Astrocyte (in vitro differentiated cells and primary cell): ENCODE measurements at regions not wholly inside any gene's neighbourhood (a gene's known extent, or its start where the extent isn't known, plus 50 kb on each side); places are given as distances from the start of the nearest gene placed in this dataset.

Experiments used
- DNase-seq: peaks from one replicate; pipeline ENCODE4 v3.0.0-alpha.2; 2010; ENCODE audit warnings: low read depth
- FAIRE-seq: peaks from 2 replicates; lab custom pipeline; 2011; peaks lifted over from hg19 to GRCh38; lab: Jason Lieb, UNC
- H2AFZ ChIP-seq: 2 replicates; pipeline ENCODE4 v1.6.0; 2012; ENCODE audit warnings: low read depth, low read length, inconsistent platforms
- H3K27ac ChIP-seq: 2 replicates; pipeline ENCODE4 v1.5.1; 2011; ENCODE audit warnings: low read depth, low read length, inconsistent platforms
- H3K27me3 ChIP-seq: 2 replicates; pipeline ENCODE4 v1.6.0; 2011; ENCODE audit warnings: low read length, inconsistent platforms; ENCODE audit not compliant: insufficient read depth
- H3K36me3 ChIP-seq: 2 replicates; pipeline ENCODE4 v1.5.1; 2011; ENCODE audit warnings: low read length, inconsistent platforms; ENCODE audit not compliant: insufficient read depth
- H3K4me1 ChIP-seq: 2 replicates; pipeline ENCODE4 v1.5.1; 2011; ENCODE audit warnings: low read length, inconsistent platforms; ENCODE audit not compliant: insufficient read depth
- H3K4me2 ChIP-seq: 2 replicates; pipeline ENCODE4 v1.6.0; 2012; ENCODE audit warnings: low read length, inconsistent platforms
- H3K4me3 ChIP-seq: 2 replicates; pipeline ENCODE4 v1.5.1; 2011; ENCODE audit warnings: low read depth, mild to moderate bottlenecking, low read length, inconsistent platforms; ENCODE audit not compliant: insufficient read depth
- H3K79me2 ChIP-seq: 2 replicates; pipeline ENCODE4 v1.6.0; 2012; ENCODE audit warnings: mild to moderate bottlenecking, low read length, inconsistent platforms; ENCODE audit not compliant: insufficient read depth
- H3K9ac ChIP-seq: 2 replicates; pipeline ENCODE4 v1.6.0; 2012; ENCODE audit warnings: mild to moderate bottlenecking, low read length, inconsistent platforms
- H3K9me3 ChIP-seq: 2 replicates; pipeline ENCODE4 v1.5.1; 2012; ENCODE audit warnings: low read depth, mild to moderate bottlenecking, low read length, inconsistent platforms; ENCODE audit not compliant: insufficient read depth
- H4K20me1 ChIP-seq: 2 replicates; pipeline ENCODE4 v1.6.0; 2012; ENCODE audit warnings: low read length, inconsistent platforms; ENCODE audit not compliant: insufficient read depth
- H3K27ac Mint-ChIP-seq: one replicate; pipeline ENCODE4 v1.8.0; 2021; ENCODE audit warnings: mild to moderate bottlenecking, mixed read lengths; ENCODE audit not compliant: unreplicated experiment
- H3K27me3 Mint-ChIP-seq: one replicate; pipeline ENCODE4 v1.8.0; 2021; ENCODE audit warnings: low read depth, mixed read lengths; ENCODE audit not compliant: unreplicated experiment
- H3K36me3 Mint-ChIP-seq: one replicate; pipeline ENCODE4 v1.8.0; 2021; ENCODE audit warnings: low read depth, mixed read lengths; ENCODE audit not compliant: unreplicated experiment
- H3K4me1 Mint-ChIP-seq: one replicate; pipeline ENCODE4 v1.8.0; 2021; ENCODE audit warnings: low read depth, mixed read lengths; ENCODE audit not compliant: unreplicated experiment
- H3K4me3 Mint-ChIP-seq: one replicate; pipeline ENCODE4 v1.8.0; 2021; ENCODE audit warnings: mild to moderate bottlenecking, moderate library complexity, mixed read lengths; ENCODE audit not compliant: unreplicated experiment
- H3K9me3 Mint-ChIP-seq: one replicate; pipeline ENCODE4 v1.8.0; 2021; ENCODE audit warnings: mild to moderate bottlenecking, mixed read lengths; ENCODE audit not compliant: unreplicated experiment
- CTCF ChIP-seq: IDR thresholded peaks from 2 replicates; pipeline ENCODE4 v1.5.1; 2011; ENCODE audit warnings: low read depth, mild to moderate bottlenecking, inconsistent platforms, low read length, moderate library complexity; ENCODE audit not compliant: insufficient read depth
- EZH2 ChIP-seq: IDR thresholded peaks from 2 replicates; pipeline ENCODE4 v1.6.1; 2012; ENCODE audit warnings: mild to moderate bottlenecking, low read length, inconsistent platforms; ENCODE audit not compliant: insufficient read depth

GRCh38 chr12:113537046-113537750 is 65.5 kb upstream of the LHX5 start:
- TF ChIP-seq EZH2 (no peak), CTCF (no peak)
- H2AFZ ChIP-seq = no peak overlapping the region
- no peak for DNase-seq
- Mint-ChIP-seq H3K27ac (no peak overlapping the region), H3K36me3 (no peaks in the 10 kb centered on the region), H3K9me3 (peaks cover 19% of the 10 kb centered on the region), H3K4me1 (peaks cover 2% of the 10 kb centered on the region), H3K27me3 (peaks cover 51% of the 10 kb centered on the region), H3K4me3 (no peak overlapping the region)
- H3K79me2 ChIP-seq = no peaks in the 10 kb centered on the region
- no peaks in the 10 kb centered on the region for H3K9me3 ChIP-seq
- no peaks in the 10 kb centered on the region for H4K20me1 ChIP-seq
- H3K4me3 ChIP-seq = no peak overlapping the region
- no peaks in the 10 kb centered on the region for H3K4me1 ChIP-seq
- no peaks in the 10 kb centered on the region for H3K36me3 ChIP-seq
- FAIRE-seq = no peak
- H3K27ac ChIP-seq = no peak overlapping the region
- no peak overlapping the region for H3K4me2 ChIP-seq
- no peaks in the 10 kb centered on the region for H3K27me3 ChIP-seq
- H3K9ac ChIP-seq = no peak overlapping the region

DNA sequence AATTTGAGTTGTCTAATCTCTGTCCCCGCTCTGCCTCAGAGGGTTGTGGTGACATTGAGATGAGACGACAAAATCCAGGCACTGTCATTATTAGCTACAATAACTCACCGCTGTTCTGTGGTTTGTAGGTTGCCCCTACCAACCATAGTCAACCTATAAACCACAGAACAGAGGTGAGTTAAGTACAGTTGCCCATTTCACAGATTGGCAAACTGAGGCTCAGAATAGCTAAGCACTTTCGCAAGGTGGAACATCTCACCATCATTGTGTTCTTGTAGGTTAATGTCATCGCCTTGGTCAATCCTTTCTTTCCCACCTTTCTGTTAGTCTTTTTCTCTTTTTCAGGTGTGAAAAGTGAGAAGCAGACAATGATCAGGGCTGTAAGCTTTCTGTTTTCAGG is 63.4 kb upstream of the LHX5 start:
- H3K79me2 ChIP-seq = no peaks in the 10 kb centered on the region
- no peaks in the 10 kb centered on the region for H4K20me1 ChIP-seq
- Mint-ChIP-seq H3K27me3 (peaks cover 40% of the 10 kb centered on the region), H3K9me3 (peaks cover 17% of the 10 kb centered on the region), H3K4me1 (peaks cover 2% of the 10 kb centered on the region), H3K36me3 (no peaks in the 10 kb centered on the region), H3K27ac (no peak overlapping the region), H3K4me3 (no peak overlapping the region)
- FAIRE-seq = no peak
- H2AFZ ChIP-seq = no peak overlapping the region
- no peak overlapping the region for H3K9ac ChIP-seq
- no peak overlapping the region for H3K4me2 ChIP-seq
- TF ChIP-seq EZH2 (no peak), CTCF (no peak)
- no peak for DNase-seq
- no peak overlapping the region for H3K4me3 ChIP-seq
- H3K4me1 ChIP-seq = no peaks in the 10 kb centered on the region
- no peaks in the 10 kb centered on the region for H3K36me3 ChIP-seq
- H3K9me3 ChIP-seq = no peaks in the 10 kb centered on the region
- no peak overlapping the region for H3K27ac ChIP-seq
- H3K27me3 ChIP-seq = no peaks in the 10 kb centered on the region

DNA sequence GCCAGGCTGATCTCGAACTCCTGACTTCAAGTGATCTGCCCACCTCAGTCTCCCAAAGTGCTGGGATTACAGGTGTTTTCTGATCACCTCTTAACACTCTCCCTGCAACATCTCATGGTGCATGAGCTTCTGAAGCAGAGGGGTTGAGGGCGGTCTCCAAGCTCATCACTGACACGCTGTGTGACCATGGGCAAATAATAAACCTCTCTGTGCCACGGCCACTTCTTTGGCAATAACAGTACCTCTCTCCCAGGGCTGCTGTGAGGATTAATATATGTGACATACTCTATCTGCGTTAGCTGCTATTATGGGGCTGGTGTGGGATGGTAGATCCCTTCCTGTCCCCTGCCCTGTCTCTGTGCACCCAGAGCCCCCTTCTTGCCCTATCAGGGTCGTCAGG is 62.9 kb upstream of the LHX5 start:
- peaks cover 40% of the 10 kb centered on the region for H3K27me3 Mint-ChIP-seq
- H3K36me3 Mint-ChIP-seq = no peaks in the 10 kb centered on the region
- no peak overlapping the region for H3K27ac ChIP-seq
- no peaks in the 10 kb centered on the region for H3K9me3 ChIP-seq
- H3K4me3 ChIP-seq = no peak overlapping the region
- no peak for TF ChIP-seq EZH2
- no peak for TF ChIP-seq CTCF
- no peak for DNase-seq
- H3K4me1 ChIP-seq = no peaks in the 10 kb centered on the region
- H3K36me3 ChIP-seq = no peaks in the 10 kb centered on the region
- no peak for FAIRE-seq
- no peak overlapping the region for H3K9ac ChIP-seq
- no peak overlapping the region for H3K4me2 ChIP-seq
- H3K4me1 Mint-ChIP-seq = peaks cover 2% of the 10 kb centered on the region
- H4K20me1 ChIP-seq = no peaks in the 10 kb centered on the region
- peaks cover 13% of the 10 kb centered on the region for H3K9me3 Mint-ChIP-seq
- no peaks in the 10 kb centered on the region for H3K27me3 ChIP-seq
- no peaks in the 10 kb centered on the region for H3K79me2 ChIP-seq
- H2AFZ ChIP-seq = no peak overlapping the region
- peak overlapping the region; percentile 26 for H3K27ac Mint-ChIP-seq
- no peak overlapping the region for H3K4me3 Mint-ChIP-seq
